ENCODE measurements at regions not wholly inside any gene's neighbourhood (a gene's known extent, or its start where the extent isn't known, plus 50 kb on each side); places are given as distances from the start of the nearest gene placed in this dataset.
"Not testable (repeated sequence)": the region's sequence is repeated elsewhere in the genome, so short reads cannot be mapped to it uniquely, and the experiment has no call there.

DNA sequence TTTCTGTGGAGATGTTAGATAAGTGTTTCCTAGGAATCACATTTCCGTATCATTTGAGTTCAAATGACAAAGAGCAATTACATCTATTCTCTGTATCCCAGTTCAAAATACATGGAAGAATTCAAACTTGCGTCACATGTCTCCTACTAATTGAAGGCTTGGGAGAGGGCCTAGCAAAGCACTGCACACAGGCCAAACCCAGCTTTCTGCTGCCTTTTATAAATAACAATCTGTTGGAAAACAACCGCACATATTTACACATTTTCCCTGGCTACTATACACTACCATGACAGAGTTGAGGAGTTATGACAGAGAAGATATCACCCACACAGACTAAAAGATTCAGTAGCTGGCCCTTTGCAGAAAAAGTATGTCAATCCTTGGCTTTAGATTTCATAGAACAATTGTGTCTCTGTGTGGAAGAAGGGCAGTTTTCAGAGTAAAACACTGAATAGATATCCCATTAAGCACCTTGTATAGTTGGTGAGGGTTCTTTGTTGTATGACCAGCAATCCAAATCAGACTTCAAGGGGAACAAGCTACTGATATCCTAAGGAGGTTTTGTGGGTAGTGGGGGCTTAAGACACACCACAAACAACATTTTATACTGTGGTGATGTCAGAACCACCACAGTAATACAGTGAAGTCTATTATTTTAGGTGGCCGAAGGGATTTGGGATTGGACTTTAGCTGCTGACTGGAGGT is 861.3 kb downstream of the CCDC85A start:
- DNase-seq = no peak

DNA sequence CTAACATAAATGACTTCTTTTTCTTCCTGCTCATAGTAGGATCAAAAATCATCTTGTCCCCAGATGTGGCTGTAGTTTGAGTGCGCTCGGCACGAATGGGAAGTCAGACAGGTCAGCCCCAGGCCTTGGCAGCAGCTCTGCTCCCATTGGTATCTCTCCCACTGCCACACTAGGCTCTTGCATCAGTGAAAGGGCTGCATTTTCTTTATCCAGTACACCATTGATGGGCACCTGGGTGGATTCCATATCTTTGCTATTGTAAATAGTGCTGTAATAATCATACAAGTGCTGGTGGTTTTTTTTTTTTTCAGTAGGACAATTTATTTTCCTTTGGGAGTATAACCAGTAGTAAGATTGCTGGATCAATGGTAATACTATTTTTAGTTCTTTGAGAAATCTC is 865.5 kb downstream of the CCDC85A start:
- DNase-seq = no peak

DNA sequence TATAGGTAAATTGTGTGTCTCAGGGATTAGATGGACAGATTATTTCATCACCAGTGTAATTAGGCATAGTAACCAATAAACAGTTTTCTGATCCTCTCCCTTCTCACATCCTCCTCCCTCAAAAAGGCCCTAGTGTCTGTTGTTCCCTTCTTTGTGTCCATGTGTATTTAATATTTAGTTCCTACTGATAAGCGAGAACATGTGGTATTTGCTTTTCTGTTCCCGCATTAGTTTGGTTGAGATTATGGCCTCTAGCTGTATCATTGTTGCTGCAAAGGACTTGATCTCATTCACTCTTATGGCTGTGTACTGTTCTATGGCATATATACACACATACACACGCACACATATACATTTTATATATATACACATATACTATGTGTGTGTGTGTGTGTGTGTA is 866.2 kb downstream of the CCDC85A start:
- no peak for DNase-seq

DNA sequence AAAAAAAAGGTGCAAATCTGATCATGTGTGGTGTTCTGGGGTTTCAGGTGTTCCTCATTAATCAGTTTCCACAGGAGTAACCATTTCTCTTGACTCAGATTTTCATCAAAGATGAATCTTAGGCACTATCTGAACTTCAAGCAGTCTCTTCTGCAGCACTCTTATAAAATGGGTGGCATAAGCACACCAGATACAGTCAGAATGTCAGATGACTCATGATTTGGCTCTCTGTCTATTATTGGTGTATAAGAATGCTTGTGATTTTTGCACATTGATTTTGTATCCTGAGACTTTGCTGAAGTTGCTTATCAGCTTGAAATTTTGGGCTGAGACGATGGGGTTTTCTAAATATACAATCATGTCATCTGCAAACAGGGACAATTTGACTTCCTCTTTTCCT is 882.5 kb downstream of the CCDC85A start:
- not testable (repeated sequence) for DNase-seq

DNA sequence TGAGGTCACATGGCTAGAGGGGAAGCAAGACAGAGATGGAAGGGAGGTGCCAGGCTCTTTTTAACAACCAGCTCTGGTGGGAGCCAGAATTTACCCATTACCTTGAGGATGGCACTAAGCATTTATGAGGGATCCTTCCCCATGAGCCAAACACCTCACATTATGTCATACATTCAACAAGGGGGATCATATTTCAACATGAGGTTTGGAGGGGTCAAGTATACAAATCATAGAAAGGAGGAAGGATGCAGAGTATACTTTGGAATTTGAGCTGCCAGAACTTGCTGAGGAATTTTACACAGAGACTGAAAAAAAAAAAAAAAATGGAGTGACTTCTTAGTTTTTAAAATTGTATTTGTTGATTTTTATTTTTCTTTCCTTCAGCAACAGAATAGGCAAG is 891.4 kb downstream of the CCDC85A start:
- DNase-seq = no peak

DNA sequence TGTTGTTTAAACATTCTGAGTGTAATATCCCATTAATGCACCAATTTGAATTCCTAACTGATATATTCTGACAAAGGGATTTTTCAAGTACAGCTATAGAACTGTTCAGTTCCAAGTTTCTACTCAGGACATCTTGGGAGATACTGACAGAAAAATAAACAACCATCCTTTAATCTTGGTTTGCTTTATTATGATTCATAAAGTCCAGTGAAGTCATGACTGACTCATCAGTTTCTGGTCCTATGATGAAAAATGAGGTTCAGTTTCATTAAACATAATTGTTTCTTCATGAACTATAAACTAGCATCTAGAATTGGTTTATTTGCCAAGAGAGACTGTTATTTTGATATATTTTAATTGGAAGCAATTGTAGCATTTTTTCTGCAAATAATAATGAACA is 896.2 kb downstream of the CCDC85A start:
- DNase-seq = no peak

DNA sequence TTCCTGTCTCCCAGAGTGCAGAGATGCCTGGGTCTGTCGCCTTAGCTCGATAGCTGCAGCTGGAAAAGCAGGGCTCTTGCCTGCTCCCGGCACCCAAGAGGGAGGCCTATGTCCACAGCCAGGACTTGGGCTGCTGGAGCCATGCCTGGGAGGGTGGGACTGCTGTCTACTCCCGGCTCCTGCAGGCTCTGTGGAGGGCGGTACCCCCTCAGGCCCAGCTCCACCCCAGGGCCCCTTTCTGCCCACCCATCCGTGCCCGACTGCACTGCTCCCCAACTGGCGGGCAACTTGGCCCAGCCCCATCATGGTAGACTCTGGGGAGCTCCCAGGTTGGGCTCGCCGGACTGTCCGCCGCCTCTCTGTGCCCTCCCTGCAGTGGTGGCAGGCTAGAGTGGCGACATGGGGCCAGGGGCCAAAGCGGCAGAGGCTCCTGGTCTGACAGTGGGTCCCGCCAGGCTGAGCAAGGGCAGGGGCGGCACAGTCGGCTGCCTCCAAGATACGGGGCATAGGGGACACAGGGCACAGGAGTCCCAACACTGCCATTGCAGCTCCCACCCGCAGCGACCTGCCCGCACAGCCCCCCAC is 901.0 kb downstream of the CCDC85A start:
- DNase-seq = no peak

DNA sequence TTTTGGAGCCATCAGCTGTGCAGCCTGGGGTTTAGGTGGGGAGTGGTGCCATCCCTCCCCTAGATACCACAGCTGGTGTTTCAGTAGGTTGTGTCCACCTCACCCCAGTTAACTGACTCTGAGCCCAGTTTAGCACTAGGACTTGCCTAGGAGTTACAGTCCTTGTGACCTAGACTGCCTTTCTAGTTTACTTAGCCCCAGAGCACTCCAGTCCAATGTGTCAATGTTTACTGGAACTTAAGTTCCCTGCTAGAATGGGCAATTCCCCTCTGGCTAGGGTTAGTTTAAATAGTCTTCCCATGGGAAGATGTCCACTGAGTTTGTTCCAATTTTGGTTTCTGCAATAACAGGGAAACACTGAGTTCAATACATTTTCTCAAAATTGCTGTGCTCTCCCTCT is 909.2 kb downstream of the CCDC85A start:
- no peak for DNase-seq

DNA sequence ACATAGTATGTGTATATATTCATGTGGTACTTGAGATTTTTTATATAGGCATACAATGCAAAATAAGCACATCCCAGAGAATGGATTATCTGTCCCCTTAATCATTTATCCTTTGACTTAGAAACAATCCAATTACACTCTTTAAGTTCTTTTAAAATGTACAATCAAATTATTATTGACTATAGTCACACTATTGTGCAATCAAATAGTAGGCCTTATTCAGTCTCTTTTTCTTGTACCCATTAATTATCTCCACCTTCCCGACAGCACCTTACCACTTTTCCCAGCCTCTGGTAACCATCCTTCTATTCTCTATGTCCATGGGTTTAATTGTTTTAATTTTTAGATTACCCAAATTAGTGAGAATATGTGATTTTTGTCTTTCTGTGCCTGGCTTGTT is 914.1 kb downstream of the CCDC85A start:
- no peak for DNase-seq

DNA sequence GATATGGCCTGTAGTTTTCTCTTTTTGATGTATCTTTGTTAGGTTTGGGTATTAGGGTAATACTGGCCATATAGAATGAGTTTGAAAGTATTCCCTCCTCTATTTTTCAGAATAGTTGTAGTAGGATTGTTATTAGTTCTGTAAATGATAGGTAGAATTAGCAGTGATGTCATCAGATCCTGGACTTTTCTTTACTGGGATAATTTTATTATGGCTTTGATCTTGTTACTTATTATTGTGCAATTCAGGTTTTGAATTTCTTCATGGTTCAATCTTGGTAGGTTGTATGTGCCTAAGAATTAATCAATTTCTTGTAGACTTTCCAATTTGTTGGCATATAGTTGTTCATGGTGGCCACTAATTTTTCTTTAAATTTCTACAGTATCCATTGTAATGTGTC is 916.6 kb downstream of the CCDC85A start:
- no peak for DNase-seq

DNA sequence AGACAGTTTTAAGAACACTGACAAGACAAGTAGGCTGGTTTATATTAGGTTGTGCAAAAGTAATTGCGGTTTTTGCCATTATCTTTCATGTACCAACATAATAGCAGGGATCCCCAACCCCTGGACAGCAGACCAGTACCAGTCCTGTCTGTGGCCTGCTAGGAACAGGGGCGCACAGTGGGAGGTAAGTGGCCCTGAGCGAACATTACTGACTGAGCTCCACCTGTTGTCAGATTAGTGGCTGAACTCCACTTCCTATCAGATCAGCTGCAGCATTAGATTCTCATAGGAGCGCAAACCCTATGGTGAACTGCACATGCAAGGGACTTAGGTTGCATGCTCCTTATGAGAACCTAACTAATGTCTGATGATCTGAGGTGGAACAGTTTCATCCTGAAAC is 921.9 kb downstream of the CCDC85A start:
- DNase-seq = no peak

DNA sequence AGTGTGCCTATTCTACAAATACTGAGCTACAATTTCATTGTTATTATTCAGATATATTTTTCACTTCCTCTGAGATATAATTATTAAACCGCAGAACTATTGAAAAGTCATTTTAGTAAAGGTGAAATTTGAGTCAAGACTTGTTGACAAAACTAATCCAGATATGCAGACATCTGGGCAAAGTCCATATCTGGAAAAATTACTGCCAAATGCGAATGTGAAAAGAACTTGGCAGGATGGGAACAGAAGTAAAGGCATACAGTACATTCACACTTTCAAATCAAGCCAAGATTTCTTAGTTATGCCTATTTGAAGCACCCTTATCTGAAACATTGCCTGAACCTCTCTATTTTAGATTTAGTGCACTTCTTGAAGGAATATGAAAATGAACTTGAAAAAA is 923.6 kb downstream of the CCDC85A start:
- no peak for DNase-seq

DNA sequence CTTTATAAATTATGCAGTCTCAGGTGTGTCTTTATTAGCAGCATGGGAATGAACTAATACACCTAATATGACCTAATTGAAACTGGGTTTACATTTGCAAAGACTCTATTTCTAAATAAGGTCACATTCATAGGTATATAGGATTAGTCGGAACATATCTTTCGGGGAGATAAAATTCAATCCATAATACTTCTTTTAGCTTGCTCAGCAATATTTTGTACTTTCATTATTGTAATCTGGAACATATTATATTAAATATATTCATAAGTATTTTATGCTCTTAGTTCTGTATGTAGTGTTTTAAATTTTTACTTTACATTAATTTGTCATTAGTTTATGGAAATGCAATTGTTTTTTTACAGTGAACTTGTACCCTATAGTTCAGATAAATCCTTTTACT is 927.7 kb downstream of the CCDC85A start:
- no peak for DNase-seq

DNA sequence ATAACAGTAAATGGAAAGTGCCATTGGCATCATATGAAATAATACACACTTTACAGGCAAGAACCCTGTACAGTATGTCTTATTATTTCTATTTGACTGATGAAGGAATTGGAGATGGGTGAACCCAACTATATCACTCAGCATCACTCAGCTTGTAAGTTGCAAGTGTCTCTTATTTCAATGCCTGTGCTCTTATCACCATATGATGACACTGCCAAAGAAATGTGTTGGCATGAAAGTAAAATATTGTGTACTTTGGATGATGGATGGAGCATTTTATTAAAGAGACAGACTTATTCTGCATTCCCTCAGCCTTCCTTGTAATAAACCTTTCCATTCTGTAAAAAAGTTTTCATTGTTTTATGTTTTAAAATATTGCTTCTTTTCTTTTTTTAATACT is 927.5 kb upstream of the VRK2 start:
- no peak for DNase-seq

DNA sequence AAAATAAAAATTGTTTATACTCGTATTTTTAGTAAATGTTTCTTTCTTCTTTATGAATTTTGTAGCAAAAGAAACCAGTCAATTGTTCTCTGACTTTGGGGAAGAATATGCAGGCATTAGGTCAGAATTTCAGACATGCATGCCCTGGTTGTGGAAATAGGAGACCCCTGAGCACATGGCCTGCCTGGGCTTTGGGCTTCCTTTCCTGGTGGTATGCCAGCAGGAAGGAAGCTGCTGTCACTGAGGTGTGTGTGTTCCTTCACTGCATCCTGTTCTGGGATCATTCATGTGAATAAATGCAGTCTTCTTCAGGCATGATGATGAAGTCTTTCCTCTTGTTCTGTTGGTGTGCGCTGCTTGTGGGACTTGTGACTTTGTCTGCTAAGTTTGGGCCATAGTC is 920.2 kb upstream of the VRK2 start:
- DNase-seq = no peak

DNA sequence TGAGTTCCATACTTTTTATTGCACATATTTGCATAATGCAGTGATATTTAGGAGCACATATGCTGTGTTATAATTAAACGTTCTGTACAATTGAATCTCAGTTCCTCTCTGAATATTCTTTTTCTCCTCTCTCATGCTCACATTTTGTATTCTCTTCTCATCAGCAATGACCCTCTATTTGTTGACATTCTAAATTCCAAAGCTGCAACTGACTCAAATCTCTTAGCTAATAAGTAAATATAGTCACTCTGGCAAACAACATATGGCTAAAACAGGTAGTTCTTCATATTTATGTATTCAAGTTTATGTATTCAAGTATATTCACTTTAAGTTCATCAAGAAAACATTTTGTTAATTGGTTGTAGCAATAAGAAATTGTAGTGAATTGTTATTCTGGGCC is 907.4 kb upstream of the VRK2 start:
- DNase-seq = no peak

DNA sequence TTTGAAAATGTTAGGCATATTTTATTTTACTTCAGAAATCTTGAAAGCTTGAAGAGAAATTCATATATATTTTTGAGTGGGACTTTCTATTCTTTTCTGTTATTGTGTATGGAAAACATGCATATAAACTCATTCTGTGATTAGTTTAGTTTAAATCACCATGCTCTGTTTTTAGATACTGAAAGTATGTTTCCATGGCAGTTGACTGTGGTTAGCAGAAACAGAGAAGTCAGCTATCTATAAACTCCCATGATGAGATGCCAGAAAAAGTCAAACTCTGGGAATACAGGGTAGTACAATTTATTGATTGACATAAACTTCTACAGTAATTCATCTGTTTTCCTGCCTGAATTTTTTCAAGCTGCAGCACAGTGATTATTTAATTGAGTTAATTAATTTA is 905.3 kb upstream of the VRK2 start:
- no peak for DNase-seq

DNA sequence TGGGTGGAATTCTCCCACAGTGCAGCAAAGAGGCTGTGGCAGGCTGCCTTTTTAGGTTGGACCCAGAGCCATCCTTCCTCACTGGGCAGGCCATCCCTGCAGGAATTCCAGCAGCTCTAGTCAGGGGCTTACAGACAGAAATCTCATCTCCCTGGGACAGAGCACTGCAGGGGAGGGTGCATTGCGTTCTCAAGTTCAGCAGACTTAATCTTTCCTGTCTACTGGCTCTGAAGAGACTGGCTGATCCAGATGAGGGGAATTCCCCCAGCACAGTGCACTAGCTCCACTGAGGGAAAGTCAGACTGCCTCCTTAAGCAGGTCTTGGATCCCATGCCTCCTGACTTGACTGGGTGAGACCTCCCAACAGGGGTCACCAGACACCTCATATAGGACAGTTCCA is 899.7 kb upstream of the VRK2 start:
- DNase-seq = no peak

DNA sequence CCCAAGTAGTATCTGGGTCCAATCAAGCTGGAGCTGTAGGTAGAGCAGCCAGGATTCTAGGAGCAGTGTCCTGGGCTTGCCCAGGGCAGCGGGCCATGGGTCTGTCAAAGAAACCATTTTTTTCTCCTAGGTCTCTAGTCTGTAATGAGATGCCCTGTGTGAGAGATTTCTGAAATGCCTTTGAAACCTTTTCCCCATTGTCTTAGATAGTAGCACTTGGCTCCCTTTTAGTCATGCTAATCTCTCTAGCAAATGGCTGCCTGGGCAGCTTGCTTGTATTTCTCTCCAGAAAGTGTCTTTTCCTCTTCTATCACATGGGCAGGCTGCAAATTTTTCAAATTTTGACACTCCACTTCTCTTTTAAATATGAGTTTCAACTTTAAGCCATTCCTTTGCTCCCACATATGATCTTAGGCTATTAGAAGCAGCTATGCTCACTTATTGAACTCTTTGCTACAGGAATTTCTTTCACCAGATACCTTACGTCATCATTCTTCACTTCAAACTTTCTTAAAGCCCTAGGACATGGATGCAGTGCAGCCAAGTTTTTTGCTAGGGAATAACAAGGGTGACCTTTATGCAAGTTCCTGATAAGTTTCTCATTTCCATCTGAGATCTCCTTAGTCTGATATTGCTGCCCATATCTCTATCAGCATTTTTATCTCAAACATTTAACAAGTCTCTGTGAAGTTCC is 890.2 kb upstream of the VRK2 start:
- DNase-seq = no peak

DNA sequence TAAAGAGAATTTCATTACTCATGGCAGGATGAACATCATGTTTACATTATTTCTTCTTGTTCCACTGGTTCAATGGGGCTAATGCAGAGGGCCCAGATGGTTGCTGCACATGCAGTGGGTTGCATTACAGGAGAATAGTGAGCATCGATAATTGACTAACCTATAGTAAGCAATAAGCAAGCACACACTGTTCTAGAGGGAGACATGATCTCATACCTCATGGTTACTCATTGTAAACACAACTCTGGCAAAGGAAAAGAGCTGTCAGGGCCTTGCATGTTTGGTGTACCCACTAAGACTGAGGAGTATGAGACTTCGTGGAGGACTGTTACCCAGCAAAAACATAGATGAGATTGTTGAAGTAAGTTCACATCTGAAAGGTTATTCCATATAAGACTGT is 885.6 kb upstream of the VRK2 start:
- DNase-seq = no peak

DNA sequence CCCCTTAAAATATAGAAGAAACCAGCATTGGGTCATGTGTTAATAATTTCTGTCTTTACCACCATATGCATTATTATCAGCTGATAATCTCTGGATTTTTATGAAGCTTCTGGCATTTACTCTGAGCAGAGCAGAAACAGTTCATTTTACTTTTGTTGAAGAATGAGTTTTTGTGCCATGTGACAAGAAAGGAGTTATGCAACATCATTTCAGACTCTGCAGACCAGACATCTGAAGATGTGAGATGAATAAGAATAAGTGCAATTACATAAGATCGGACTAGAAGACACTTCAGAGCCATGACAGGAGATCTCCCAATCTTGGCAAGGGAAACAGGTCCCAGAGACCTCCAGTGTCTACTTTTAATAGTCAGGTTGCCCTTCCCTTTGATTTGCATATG is 869.4 kb upstream of the VRK2 start:
- DNase-seq = no peak

DNA sequence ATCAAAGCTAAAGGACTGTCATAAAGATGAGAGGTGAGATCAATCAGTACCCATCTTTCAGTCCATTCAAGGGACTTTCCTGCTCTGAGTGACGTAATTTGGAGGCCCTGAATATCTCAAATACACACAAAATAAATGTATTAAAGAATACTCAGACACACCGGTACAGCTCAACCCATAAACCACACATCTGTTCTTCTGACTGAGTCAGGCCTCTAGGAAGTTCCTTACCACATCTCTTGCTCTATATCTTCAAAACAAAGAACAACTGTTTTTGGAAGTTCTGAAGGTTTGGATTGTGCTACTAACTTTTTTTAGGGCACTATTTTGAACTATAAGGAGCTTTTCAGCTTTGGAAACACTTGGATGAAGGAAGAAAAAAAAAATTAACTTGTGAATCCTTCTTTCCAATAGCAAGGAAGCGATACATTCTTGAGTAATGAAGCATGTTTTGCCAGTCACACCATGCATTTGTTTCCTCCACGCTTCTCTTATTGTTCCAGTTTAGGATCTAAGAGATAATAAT is 866.5 kb upstream of the VRK2 start:
- no peak for DNase-seq

DNA sequence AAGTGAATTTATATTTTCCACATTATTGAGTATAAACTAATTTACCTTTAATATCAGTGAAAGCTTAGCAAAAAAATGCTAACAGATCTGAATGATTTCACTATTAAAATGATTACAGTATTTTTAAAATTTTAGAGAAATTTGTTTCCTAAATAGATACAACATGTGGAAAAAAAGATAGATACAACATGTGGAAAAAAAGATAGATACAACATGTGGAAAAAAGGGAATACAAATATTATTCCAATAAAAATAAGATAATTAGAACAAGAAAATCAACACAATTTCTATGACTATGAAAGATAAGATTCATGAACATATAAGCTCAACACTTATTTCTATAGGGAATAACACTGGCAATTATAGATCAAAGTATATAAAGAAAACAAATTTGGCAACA is 865.9 kb upstream of the VRK2 start:
- no peak for DNase-seq

DNA sequence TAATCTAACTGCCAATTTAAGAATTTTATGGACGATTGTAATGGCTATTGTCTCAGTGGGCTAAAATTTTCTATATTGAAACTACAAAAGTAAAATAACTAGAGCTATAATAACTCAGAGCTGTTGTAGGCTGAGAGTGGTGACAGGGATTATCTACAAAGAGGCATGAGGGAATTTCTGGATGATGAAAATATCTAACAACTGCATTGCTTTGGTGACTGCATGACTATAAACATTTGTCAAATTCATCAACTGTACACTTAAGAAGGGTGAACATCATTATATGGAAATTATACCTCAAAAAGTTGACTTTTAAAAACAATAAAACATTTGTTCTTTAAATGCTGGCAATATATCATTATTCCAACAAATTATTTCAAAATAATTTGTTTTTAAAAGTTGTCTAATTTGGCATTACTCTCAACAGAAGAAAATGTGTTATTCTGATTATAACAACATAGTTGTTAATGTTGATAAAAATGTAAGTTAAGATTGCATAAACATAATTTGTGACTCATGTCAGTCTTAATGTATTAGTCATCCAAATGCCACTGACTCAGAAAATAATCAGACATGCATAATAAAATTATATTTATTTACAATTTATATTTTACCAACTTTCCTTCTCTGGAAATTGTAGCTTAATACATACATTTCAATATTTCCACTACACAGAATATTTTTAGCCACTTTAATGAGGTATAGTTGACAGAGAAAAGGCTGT is 865.1 kb upstream of the VRK2 start:
- DNase-seq = no peak

Data from NCI-H510A treated with DMSO at 0.1 percent for 48 hours (cell line).